ENCODE measurements at regions not wholly inside any gene's neighbourhood (a gene's known extent, or its start where the extent isn't known, plus 50 kb on each side); places are given as distances from the start of the nearest gene placed in this dataset.

DNA sequence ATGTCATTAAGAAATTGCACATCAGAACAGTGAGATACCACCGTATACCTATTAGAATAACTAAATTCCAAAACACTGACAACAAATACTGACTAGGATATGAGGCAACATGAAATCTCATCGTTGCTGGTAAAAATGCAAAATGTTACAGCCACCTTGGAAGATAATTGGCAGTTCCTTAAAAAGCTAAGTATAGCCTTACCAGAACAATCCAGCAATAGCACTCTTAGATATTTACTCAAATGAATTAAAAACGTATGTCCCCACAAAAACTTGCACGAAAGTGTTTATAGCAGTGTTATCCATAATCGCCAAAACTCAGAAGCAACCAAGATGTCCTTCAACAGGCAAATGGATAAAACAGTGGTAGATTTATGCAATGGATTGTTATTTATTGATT lies 241.7 kb downstream of the EPHA4 start:
- TF ChIP-seq, protein P1, sequence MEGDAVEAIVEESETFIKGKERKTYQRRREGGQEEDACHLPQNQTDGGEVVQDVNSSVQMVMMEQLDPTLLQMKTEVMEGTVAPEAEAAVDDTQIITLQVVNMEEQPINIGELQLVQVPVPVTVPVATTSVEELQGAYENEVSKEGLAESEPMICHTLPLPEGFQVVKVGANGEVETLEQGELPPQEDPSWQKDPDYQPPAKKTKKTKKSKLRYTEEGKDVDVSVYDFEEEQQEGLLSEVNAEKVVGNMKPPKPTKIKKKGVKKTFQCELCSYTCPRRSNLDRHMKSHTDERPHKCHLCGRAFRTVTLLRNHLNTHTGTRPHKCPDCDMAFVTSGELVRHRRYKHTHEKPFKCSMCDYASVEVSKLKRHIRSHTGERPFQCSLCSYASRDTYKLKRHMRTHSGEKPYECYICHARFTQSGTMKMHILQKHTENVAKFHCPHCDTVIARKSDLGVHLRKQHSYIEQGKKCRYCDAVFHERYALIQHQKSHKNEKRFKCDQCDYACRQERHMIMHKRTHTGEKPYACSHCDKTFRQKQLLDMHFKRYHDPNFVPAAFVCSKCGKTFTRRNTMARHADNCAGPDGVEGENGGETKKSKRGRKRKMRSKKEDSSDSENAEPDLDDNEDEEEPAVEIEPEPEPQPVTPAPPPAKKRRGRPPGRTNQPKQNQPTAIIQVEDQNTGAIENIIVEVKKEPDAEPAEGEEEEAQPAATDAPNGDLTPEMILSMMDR (IDR thresholded peaks at IDR 0.05), result no peak
- TF ChIP-seq POLR2A (IDR thresholded peaks at IDR 0.05), result no peak

All from thyroid gland (tissue), 4 donors.